HG03571 (cell line): ENCODE measurements at regions not wholly inside any gene's neighbourhood (a gene's known extent, or its start where the extent isn't known, plus 50 kb on each side); places are given as distances from the start of the nearest gene placed in this dataset.

Experiments used
- ATAC-seq: cut with Tn5 transposase; IDR thresholded peaks from one replicate; pipeline ENCODE4 v1.9.1; 2021; ENCODE audit not compliant: unreplicated experiment

DNA sequence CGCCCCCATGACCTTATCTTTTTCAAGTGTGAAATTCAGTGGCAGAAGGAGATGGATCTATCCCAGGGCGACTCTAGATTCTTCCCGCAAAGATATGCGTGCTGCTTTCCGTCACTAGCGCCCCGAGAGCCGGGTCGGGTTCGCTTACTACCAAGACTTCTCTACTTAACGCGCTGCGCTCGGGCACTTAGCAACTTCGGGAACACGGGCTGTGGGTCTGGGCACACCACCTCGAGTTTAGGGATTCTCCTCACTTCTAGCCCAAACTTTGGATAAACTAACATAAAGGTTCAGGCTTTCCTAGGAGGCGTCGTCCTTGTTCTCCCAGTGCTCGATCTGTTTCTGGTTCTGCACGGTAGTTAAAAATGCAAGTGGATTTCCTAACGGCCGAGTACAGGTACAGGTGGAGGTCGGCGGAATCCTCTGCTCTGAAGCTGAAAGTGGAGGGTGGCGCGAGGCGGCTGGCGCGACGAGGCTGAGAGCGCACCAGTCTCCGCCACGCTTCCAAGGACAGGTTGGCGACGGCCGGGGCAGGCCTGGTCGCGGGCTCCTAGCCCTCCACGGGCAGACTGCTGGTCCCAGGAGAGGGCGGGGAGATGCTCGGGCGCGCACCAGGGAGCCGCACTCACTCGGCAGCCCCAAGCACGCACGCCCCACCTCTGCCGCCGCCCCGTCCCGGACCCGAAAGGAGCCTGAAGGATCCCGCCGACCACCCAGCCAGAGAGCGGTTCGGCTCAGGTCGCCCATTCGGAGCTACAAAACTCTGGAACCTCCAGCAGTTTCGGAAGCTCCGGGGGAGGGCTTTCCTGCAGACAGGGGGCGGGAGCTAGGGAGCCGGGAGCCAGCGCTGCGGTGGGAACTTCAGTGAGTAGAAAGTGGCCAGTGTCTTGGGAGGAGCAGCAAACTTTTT lies 100.8 kb upstream of the TENM3 start:
- ATAC-seq = no peak

- ATAC-seq = no peak
Measured at GRCh38 chr4:182143086-182143821, 99.9 kb upstream of the TENM3 start.

DNA sequence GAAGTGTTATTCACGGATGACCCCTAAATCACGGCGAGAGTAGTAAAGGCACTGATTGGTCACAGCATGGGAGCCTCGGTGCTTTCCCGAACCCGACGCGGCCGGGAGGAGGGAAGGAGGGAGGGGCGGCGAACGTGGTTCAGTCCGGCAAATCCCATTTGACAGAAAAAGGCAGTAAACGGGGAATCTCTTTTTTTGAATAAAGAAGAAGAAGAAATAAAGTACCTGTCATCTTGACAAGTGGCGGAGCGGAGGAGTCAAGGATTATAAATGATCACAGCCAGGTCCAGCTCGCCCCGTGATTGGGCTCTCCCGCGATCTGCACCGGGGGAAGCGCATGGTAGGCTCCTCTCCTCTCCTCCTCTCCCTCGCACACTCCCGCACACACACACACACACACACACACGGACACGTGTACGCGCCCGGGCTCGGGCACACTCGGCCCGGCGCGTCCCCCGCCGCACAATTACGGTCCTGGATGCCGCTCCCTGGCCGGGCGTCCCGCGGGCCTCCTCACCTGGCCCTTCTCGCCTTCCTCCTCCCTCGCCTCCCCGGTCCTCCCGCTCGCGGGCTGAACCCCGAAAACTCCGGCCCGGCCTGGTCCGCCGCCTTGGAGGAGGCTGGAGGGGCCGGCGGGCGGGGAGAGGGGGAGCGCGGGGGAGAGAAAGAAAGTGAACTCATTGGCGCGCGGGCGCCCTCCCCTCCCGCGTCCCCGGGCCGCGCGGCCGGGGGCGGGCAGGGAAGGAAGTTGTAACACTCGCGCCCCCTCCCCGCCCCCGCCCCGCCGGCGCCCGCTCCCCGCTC lies 99.2 kb upstream of the TENM3 start:
- no peak for ATAC-seq

- no peak for ATAC-seq
Measured at GRCh38 chr4:182144626-182145333, 98.4 kb upstream of the TENM3 start.

GRCh38 chr4:182145334-182145905 lies 97.8 kb upstream of the TENM3 start:
- no peak for ATAC-seq

GRCh38 chr4:182147391-182147790 lies 95.8 kb upstream of the TENM3 start:
- no peak for ATAC-seq

DNA sequence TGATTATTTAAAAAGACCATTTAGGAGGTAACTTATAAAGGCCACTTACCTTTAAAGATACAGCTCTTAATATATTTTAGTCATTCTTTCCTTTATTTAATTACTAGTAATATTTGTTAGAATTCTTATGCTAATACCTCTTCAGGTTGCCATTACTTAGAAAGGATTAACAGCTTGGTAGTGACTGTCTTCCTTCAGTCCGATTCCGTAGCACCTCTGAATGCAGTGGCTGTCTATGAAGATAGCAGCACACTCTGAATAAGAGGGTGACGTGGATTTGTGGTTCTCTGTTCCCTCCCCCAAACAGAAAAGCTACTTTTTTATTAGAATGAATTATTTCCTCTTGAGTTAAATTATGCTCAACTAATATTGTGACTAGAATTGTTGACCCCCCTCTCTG lies 92.6 kb upstream of the TENM3 start:
- ATAC-seq = no peak

- ATAC-seq = no peak
Measured at GRCh38 chr4:182155806-182156205, 87.4 kb upstream of the TENM3 start.

DNA sequence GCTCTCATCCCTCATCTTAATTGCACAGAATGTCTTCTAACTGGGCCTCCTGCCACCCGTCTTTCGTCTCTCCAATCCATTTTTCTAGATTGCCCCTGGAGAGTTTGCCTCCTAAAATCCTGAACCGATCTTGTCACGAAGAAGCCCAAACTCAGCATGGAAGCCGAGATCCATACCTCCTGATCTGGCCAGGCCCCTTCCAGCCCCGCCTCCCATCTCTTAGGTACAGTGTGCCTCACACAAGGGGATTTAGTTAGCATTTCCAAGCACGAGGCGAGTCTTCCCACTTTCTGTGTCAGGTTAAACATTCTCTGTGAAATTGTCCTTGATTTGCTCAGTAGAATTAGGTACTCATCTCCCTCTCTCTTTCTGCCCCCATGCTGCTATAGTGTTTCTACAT lies 80.0 kb upstream of the TENM3 start:
- ATAC-seq = no peak

DNA sequence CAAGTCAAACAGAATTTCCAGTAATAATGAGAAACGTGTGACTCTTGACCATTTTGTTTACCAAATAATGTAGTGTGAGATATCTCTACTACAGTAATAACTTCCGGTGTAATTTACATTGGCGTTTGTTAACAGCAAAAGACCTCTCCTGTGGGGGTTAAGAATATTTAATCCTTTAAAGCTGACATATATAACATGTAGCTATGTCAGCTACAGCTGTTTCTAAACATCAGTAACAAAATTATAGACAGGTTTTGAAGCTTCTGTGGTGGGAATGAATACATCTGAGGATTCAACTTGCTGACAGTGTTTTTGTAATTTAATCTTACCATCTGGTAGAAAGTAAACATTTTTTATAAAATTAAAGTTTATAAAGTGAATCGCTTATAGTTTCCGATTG lies 73.6 kb upstream of the TENM3 start:
- no peak for ATAC-seq

DNA sequence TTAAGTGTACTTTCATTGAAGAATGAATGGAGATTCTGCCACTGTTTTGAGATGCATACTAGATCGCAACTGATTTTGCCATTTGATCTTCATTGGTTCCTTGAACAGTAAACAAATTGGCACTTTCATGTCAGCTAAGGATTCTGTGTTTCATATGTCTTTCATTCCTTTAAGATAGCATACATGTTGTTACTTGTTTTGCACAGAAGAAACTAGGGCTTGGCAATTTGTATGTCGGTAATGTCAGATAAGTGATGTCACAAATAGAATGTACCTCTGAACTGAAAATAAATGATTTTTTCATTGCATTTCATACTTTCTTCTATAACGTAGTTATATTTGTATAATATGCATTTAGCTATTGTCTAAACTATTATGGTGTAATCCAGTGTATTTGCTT lies 73.2 kb upstream of the TENM3 start:
- no peak for ATAC-seq

GRCh38 chr4:182170417-182170935 lies 72.7 kb upstream of the TENM3 start:
- ATAC-seq = no peak

DNA sequence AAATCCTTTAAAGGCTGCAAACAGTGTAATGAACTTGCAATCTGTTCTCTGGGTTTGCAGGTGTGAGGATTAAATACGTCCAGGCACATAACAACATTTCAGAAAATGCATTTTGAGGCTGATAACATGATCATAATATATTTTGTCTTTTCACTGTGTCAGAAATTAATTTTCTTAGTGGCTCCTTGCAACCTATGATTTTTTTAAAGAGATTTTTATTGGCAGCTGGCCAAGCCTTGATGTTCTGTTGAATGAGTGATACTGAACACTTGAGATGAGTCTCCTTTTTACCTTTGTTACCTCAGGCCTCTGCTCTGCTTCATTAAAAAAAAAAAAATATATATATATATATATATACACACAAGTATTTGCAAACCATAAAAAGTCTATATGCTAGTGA lies 68.2 kb upstream of the TENM3 start:
- no peak for ATAC-seq

DNA sequence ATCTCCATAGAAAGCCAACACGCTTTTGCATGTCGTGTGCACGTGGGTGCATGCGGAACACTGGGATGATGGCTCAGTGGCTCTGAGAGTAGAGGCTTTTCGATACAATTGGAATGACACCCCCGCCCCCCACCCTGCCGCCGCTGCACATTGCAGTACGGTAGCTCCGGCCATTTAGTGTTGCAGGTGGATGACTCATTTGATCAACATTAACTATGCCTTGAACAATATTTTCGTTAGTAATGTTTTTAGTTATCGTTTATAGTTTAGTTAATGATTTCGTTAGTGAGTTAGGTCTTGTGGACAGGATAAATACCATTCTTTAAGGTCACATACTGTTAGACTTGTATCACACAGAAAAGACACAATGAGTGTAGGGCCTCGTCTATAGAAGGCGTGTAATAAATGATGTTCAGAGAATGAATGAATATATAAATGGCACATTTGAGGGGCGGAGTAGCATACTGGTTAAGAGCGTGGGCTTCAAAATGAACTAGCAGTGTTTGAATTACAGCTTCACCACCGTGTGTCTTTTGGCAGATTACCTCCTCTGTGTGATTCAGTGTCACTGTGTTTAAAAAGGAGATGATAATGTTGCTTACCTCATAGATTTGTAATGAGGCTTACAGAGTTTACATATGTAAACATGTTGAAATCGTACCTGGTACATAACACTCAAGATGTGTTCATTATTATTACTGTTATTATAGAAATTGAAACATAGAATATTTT lies 67.2 kb upstream of the TENM3 start:
- no peak for ATAC-seq

- no peak for ATAC-seq
Measured at GRCh38 chr4:182177166-182177565, 66.0 kb upstream of the TENM3 start.

DNA sequence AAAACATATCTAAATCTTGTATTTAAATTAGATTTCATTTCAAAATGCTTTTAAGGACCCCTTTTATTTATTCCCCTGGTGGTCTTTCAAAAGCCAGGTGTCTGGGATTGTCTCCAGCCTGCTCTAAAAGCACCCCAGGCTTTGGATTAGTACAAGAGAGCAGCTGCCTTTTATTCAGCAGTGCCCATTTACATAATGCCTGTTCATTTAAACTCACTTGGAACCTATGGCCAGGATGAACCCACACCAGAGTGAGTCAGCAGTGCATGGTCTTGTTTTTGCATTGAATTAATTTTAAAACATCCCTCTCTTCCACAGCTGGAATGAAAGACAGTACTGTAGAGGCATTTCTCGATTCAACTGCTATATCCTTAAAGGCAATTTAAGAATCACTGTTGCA lies 64.1 kb upstream of the TENM3 start:
- ATAC-seq = no peak

DNA sequence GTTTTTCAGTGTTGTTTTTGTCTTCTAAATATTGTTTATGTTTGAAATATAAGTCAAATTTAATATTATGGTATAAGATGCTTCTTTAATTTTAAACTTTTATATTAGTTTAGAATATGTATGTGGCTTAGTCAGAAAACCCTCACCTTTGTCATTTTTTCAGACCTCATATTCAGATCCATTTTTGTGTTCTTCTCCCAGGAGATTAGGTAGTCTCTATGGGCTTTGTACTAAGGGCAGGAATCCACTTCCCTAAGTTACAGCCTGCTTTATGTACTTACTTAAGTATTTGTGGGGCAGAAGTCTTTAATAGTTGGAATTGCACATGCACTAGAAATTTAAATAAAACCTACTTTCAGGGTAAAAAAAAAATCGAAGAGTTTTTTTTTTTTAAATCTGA lies 63.5 kb upstream of the TENM3 start:
- ATAC-seq = no peak

GRCh38 chr4:182185491-182185890 lies 57.7 kb upstream of the TENM3 start:
- ATAC-seq = no peak

GRCh38 chr4:182187674-182188073 lies 55.5 kb upstream of the TENM3 start:
- no peak for ATAC-seq

GRCh38 chr4:182188622-182189021 lies 54.6 kb upstream of the TENM3 start:
- no peak for ATAC-seq
